GM12892 (cell line): ENCODE measurements at regions not wholly inside any gene's neighbourhood (a gene's known extent, or its start where the extent isn't known, plus 50 kb on each side); places are given as distances from the start of the nearest gene placed in this dataset.

ENCODE experiments used
- POLR2A ChIP-seq: IDR thresholded peaks from 2 replicates; pipeline ENCODE4 v1.6.1; 2011; ENCODE audit warnings: low read depth, low read length, control low read depth
- POLR2AphosphoS5 ChIP-seq: IDR thresholded peaks from 2 replicates; pipeline ENCODE4 v1.6.1; 2011; ENCODE audit warnings: low read depth, low read length, control low read depth
- TAF1 ChIP-seq: IDR thresholded peaks from 2 replicates; pipeline ENCODE4 v1.6.1; 2011; ENCODE audit warnings: low read depth, mild to moderate bottlenecking, control low read depth, low read length, borderline replicate concordance

DNA sequence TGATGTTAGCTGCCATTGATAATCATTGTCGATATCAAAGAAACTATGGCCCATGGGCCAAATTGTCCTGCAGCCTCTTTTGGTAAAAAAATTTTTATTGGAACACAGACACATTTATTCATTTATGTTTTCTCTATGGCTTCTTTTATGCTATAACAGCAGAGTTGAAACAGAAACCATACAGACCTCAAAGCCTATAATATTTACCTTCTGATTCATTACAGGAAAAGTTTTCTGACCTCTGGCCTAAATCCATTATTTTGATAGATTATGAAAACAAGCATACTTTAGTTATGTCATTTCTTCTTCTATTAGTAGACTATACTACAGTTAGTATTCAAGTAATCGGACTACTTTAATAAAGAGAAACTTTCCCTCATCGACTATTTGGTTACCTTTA is 349.7 kb upstream of the GALNT5 start:
- no peak for TF ChIP-seq TAF1
- no peak for TF ChIP-seq POLR2AphosphoS5
- TF ChIP-seq POLR2A = no peak
